PFSK-1 (cell line): ENCODE measurements at regions not wholly inside any gene's neighbourhood (a gene's known extent, or its start where the extent isn't known, plus 50 kb on each side); places are given as distances from the start of the nearest gene placed in this dataset.

Experiments
- FOXP2 ChIP-seq: optimal IDR thresholded peaks from 2 replicates; pipeline ENCODE3; 2011; ENCODE audit warnings: borderline replicate concordance, control low read depth, inconsistent platforms; ENCODE audit not compliant: insufficient read depth; ENCODE audit errors: extremely low read length, extremely low read depth
- POLR2AphosphoS5 ChIP-seq: IDR thresholded peaks from 2 replicates; pipeline ENCODE4 v1.6.1; 2012; ENCODE audit warnings: low read depth, mild to moderate bottlenecking, control low read depth, low read length, moderate library complexity
- SIN3A ChIP-seq: IDR thresholded peaks from 2 replicates; pipeline ENCODE4 v1.6.1; 2012; ENCODE audit warnings: mild to moderate bottlenecking, low read length, moderate library complexity, borderline replicate concordance; ENCODE audit not compliant: insufficient read depth
- TAF1 ChIP-seq: IDR thresholded peaks from 2 replicates; pipeline ENCODE4 v1.6.1; 2012; ENCODE audit warnings: low read length, control low read depth, borderline replicate concordance; ENCODE audit not compliant: insufficient read depth
- TF ChIP-seq, protein P1 (sequence below), 2 experiments: IDR thresholded peaks; 2 replicates each; pipeline versions ENCODE4 v1.6.1 to v1.8.0; 2011 to 2012; ENCODE audit warnings: low read depth in 2 of 2, low read length in 2 of 2, control low read depth in 1 of 2, inconsistent platforms in 1 of 2, mild to moderate bottlenecking in 1 of 2, moderate library complexity in 1 of 2; ENCODE audit not compliant: insufficient read depth in 1 of 2

GRCh38 chr16:13517841-13518240 lies 402.1 kb upstream of the ERCC4 start:
- TF ChIP-seq SIN3A (no peak), TAF1 (no peak), FOXP2 (no peak), POLR2AphosphoS5 (no peak)
- TF ChIP-seq, protein P1, sequence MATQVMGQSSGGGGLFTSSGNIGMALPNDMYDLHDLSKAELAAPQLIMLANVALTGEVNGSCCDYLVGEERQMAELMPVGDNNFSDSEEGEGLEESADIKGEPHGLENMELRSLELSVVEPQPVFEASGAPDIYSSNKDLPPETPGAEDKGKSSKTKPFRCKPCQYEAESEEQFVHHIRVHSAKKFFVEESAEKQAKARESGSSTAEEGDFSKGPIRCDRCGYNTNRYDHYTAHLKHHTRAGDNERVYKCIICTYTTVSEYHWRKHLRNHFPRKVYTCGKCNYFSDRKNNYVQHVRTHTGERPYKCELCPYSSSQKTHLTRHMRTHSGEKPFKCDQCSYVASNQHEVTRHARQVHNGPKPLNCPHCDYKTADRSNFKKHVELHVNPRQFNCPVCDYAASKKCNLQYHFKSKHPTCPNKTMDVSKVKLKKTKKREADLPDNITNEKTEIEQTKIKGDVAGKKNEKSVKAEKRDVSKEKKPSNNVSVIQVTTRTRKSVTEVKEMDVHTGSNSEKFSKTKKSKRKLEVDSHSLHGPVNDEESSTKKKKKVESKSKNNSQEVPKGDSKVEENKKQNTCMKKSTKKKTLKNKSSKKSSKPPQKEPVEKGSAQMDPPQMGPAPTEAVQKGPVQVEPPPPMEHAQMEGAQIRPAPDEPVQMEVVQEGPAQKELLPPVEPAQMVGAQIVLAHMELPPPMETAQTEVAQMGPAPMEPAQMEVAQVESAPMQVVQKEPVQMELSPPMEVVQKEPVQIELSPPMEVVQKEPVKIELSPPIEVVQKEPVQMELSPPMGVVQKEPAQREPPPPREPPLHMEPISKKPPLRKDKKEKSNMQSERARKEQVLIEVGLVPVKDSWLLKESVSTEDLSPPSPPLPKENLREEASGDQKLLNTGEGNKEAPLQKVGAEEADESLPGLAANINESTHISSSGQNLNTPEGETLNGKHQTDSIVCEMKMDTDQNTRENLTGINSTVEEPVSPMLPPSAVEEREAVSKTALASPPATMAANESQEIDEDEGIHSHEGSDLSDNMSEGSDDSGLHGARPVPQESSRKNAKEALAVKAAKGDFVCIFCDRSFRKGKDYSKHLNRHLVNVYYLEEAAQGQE (IDR thresholded peaks at IDR 0.05; ENCODE audit: insufficient read depth in 1 of 2, low read depth in 2 of 2, low read length in 2 of 2) = no peak

GRCh38 chr16:13519871-13520270 lies 400.1 kb upstream of the ERCC4 start:
- TF ChIP-seq POLR2AphosphoS5 = no peak
- TF ChIP-seq TAF1 = no peak
- TF ChIP-seq FOXP2 = no peak
- no peak for TF ChIP-seq SIN3A
- TF ChIP-seq, protein P1 (IDR thresholded peaks at IDR 0.05; ENCODE audit: insufficient read depth in 1 of 2, low read depth in 2 of 2, low read length in 2 of 2) = no peak

DNA sequence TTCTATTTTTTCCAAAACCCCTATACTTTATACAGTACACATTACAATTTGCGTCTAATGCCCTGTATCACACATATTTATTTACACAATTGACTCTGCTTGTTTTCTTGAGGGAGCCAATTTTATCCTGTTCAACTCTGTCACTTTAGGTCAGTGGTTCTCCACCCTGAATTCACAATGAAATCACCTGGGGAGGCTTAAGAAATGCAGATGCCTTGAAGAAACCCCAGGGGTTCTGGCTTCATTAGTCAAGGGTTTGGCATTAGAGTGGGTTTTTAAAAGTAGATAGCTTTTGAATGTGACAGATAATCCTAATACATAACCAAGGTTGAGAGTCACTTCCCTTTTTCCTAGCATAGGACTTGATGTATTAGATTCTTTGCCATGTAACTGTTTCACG lies 398.6 kb upstream of the ERCC4 start:
- TF ChIP-seq FOXP2 (no peak), TAF1 (no peak), POLR2AphosphoS5 (no peak), SIN3A (no peak)
- TF ChIP-seq, protein P1 (IDR thresholded peaks at IDR 0.05; ENCODE audit: insufficient read depth in 1 of 2, low read depth in 2 of 2, low read length in 2 of 2) = no peak

DNA sequence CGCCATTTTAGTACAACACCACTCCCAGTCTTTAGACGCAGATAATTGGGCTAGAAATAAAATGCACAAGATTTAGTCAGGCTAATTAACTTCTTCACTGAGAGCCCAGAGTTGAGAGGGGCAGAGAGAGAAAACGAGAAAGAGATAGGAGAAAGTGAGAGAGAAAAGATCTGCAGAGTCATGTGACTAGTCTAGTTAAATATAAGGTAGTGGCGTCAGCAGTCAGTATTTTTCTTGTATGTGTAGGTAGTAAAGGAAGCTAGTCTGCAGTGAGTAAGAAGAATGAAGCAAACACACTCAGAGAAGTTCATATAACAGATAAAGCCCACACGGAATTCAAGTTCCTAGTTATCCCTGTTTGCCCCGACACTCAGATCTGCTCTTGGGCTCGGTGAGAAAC lies 392.6 kb upstream of the ERCC4 start:
- TF ChIP-seq FOXP2 (no peak), POLR2AphosphoS5 (no peak), TAF1 (no peak), SIN3A (no peak)
- TF ChIP-seq, protein P1 (IDR thresholded peaks at IDR 0.05; ENCODE audit: insufficient read depth in 1 of 2, low read depth in 2 of 2, low read length in 2 of 2) = no peak

GRCh38 chr16:13528691-13529090 lies 391.3 kb upstream of the ERCC4 start:
- TF ChIP-seq, protein P1 (IDR thresholded peaks at IDR 0.05; ENCODE audit: insufficient read depth in 1 of 2, low read depth in 2 of 2, low read length in 2 of 2) = no peak
- TF ChIP-seq SIN3A (no peak), POLR2AphosphoS5 (no peak), TAF1 (no peak), FOXP2 (no peak)
